ENCODE measurements at regions not wholly inside any gene's neighbourhood (a gene's known extent, or its start where the extent isn't known, plus 50 kb on each side); places are given as distances from the start of the nearest gene placed in this dataset.

GRCh38 chr6:169165561-169166300, 87.9 kb downstream of the THBS2 start:
- CTCF ChIA-PET = no interaction called here
- TF ChIP-seq ARNT (IDR thresholded peaks at IDR 0.05) (no peak), FOXA1 (IDR thresholded peaks at IDR 0.05) (no peak), LEF1 (IDR thresholded peaks at IDR 0.05; ENCODE audit: borderline replicate concordance) (no peak), PKNOX1 (IDR thresholded peaks at IDR 0.05) (no peak), SUZ12 (IDR thresholded peaks at IDR 0.05) (no peak), ELF4 (IDR thresholded peaks at IDR 0.05) (no peak), NFRKB (IDR thresholded peaks at IDR 0.05) (no peak), TARDBP (IDR thresholded peaks at IDR 0.05) (no peak), HDGF (IDR thresholded peaks at IDR 0.05; ENCODE audit: borderline replicate concordance) (no peak), SP1 (IDR thresholded peaks at IDR 0.05) (no peak), ZNF384 (IDR thresholded peaks at IDR 0.05) (no peak), CTBP1 (IDR thresholded peaks at IDR 0.05; ENCODE audit: borderline replicate concordance) (no peak), FOXK2 (IDR thresholded peaks at IDR 0.05) (no peak), BHLHE40 (IDR thresholded peaks at IDR 0.05; ENCODE audit: borderline replicate concordance) (no peak), FOXM1 (IDR thresholded peaks at IDR 0.05; ENCODE audit: borderline replicate concordance) (no peak), L3MBTL2 (conservative IDR thresholded peaks at IDR 0.05) (no peak)
- POLR2A ChIA-PET = no interaction called here
- no peak for DNase-seq (ENCODE audit: extremely low spot score)

- ChIA-PET CTCF (no interaction called here), POLR2A (no interaction called here)
- DNase-seq (ENCODE audit: extremely low spot score) = no peak
These were observed 88.7 kb downstream of the THBS2 start for GRCh38 chr6:169164986-169165385.

GRCh38 chr6:169164451-169164850, 89.2 kb downstream of the THBS2 start:
- no peak for DNase-seq (ENCODE audit: extremely low spot score)
- CTCF ChIA-PET = no interaction called here
- TF ChIP-seq LEF1 (IDR thresholded peaks at IDR 0.05; ENCODE audit: borderline replicate concordance) = no peak
- TF ChIP-seq TARDBP (IDR thresholded peaks at IDR 0.05) = no peak
- TF ChIP-seq ARNT (IDR thresholded peaks at IDR 0.05) = no peak
- TF ChIP-seq FOXA1 (IDR thresholded peaks at IDR 0.05) = no peak
- no peak for TF ChIP-seq NFRKB (IDR thresholded peaks at IDR 0.05)
- TF ChIP-seq PKNOX1 (IDR thresholded peaks at IDR 0.05) = no peak
- no peak for TF ChIP-seq FOXM1 (IDR thresholded peaks at IDR 0.05; ENCODE audit: borderline replicate concordance)
- no peak for TF ChIP-seq SP1 (IDR thresholded peaks at IDR 0.05)
- no peak for TF ChIP-seq HDGF (IDR thresholded peaks at IDR 0.05; ENCODE audit: borderline replicate concordance)
- TF ChIP-seq ELF4 (IDR thresholded peaks at IDR 0.05) = no peak
- no peak for TF ChIP-seq FOXK2 (IDR thresholded peaks at IDR 0.05)
- TF ChIP-seq BHLHE40 (IDR thresholded peaks at IDR 0.05; ENCODE audit: borderline replicate concordance) = no peak
- no peak for TF ChIP-seq L3MBTL2 (conservative IDR thresholded peaks at IDR 0.05)
- TF ChIP-seq ZNF384 (IDR thresholded peaks at IDR 0.05) = no peak
- TF ChIP-seq SUZ12 (IDR thresholded peaks at IDR 0.05) = no peak
- TF ChIP-seq CTBP1 (IDR thresholded peaks at IDR 0.05; ENCODE audit: borderline replicate concordance) = no peak
- POLR2A ChIA-PET = no interaction called here

More at GRCh38 chr6:169164986-169165385, 88.7 kb downstream of the THBS2 start:
- TF ChIP-seq LEF1 (IDR thresholded peaks at IDR 0.05; ENCODE audit: borderline replicate concordance) = no peak
- TF ChIP-seq L3MBTL2 (conservative IDR thresholded peaks at IDR 0.05) = no peak
- no peak for TF ChIP-seq BHLHE40 (IDR thresholded peaks at IDR 0.05; ENCODE audit: borderline replicate concordance)

GRCh38 chr6:169163411-169163901, 90.2 kb downstream of the THBS2 start:
- TF ChIP-seq TARDBP (IDR thresholded peaks at IDR 0.05) (no peak), ELF4 (IDR thresholded peaks at IDR 0.05) (no peak), CTBP1 (IDR thresholded peaks at IDR 0.05; ENCODE audit: borderline replicate concordance) (no peak), SP1 (IDR thresholded peaks at IDR 0.05) (no peak), FOXA1 (IDR thresholded peaks at IDR 0.05) (no peak), LEF1 (IDR thresholded peaks at IDR 0.05; ENCODE audit: borderline replicate concordance) (no peak)
- no peak for DNase-seq (ENCODE audit: extremely low spot score)
- ChIA-PET POLR2A (no interaction called here), CTCF (no interaction called here)

GRCh38 chr6:169162752-169163407, 90.8 kb downstream of the THBS2 start:
- CTCF ChIA-PET = no interaction called here
- DNase-seq (ENCODE audit: extremely low spot score) = no peak
- POLR2A ChIA-PET = no interaction called here
- TF ChIP-seq BHLHE40 (IDR thresholded peaks at IDR 0.05; ENCODE audit: borderline replicate concordance) = no peak
- TF ChIP-seq L3MBTL2 (conservative IDR thresholded peaks at IDR 0.05) = no peak
- no peak for TF ChIP-seq CTBP1 (IDR thresholded peaks at IDR 0.05; ENCODE audit: borderline replicate concordance)
- no peak for TF ChIP-seq PKNOX1 (IDR thresholded peaks at IDR 0.05)
- no peak for TF ChIP-seq FOXM1 (IDR thresholded peaks at IDR 0.05; ENCODE audit: borderline replicate concordance)
- no peak for TF ChIP-seq TARDBP (IDR thresholded peaks at IDR 0.05)
- TF ChIP-seq ARNT (IDR thresholded peaks at IDR 0.05) = no peak
- no peak for TF ChIP-seq ELF4 (IDR thresholded peaks at IDR 0.05)
- no peak for TF ChIP-seq NFRKB (IDR thresholded peaks at IDR 0.05)
- no peak for TF ChIP-seq FOXA1 (IDR thresholded peaks at IDR 0.05)

GRCh38 chr6:169162249-169162648, 91.4 kb downstream of the THBS2 start:
- POLR2A ChIA-PET = no interaction called here
- TF ChIP-seq LEF1 (IDR thresholded peaks at IDR 0.05; ENCODE audit: borderline replicate concordance) (no peak), PKNOX1 (IDR thresholded peaks at IDR 0.05) (no peak), TARDBP (IDR thresholded peaks at IDR 0.05) (no peak), ARNT (IDR thresholded peaks at IDR 0.05) (no peak), FOXM1 (IDR thresholded peaks at IDR 0.05; ENCODE audit: borderline replicate concordance) (no peak), FOXA1 (IDR thresholded peaks at IDR 0.05) (no peak), SUZ12 (IDR thresholded peaks at IDR 0.05) (no peak), L3MBTL2 (conservative IDR thresholded peaks at IDR 0.05) (no peak), ELF4 (IDR thresholded peaks at IDR 0.05) (no peak), SP1 (IDR thresholded peaks at IDR 0.05) (no peak), HDGF (IDR thresholded peaks at IDR 0.05; ENCODE audit: borderline replicate concordance) (no peak), CTBP1 (IDR thresholded peaks at IDR 0.05; ENCODE audit: borderline replicate concordance) (no peak), ZNF384 (IDR thresholded peaks at IDR 0.05) (no peak), FOXK2 (IDR thresholded peaks at IDR 0.05) (no peak)
- no peak for DNase-seq (ENCODE audit: extremely low spot score)
- CTCF ChIA-PET = no interaction called here
